ENCODE measurements at regions not wholly inside any gene's neighbourhood (a gene's known extent, or its start where the extent isn't known, plus 50 kb on each side); places are given as distances from the start of the nearest gene placed in this dataset.

GRCh38 chr21:34261841-34262468 lies 101.9 kb upstream of the KCNE2 start (continued):
- TF ChIP-seq STAT1 (IDR thresholded peaks at IDR 0.05; ENCODE audit: unreplicated experiment): no peak
- TF ChIP-seq REST (IDR thresholded peaks at IDR 0.05; ENCODE audit: unreplicated experiment): no peak
- TF ChIP-seq ZNF331 (CRISPR knock-in tag; IDR thresholded peaks at IDR 0.05; ENCODE audit: low read depth): no peak
- no peak for TF ChIP-seq JUNB (IDR thresholded peaks at IDR 0.05; ENCODE audit: unreplicated experiment)
- TF ChIP-seq EZH2 (IDR thresholded peaks at IDR 0.05; ENCODE audit: low read depth, unreplicated experiment): no peak

GRCh38 chr21:34262469-34262845 lies 101.3 kb upstream of the KCNE2 start:
- Histone ChIP-seq H3K4me3 (no peak overlapping the region), H3K36me3 (ENCODE audit: insufficient read depth) (no peaks in the 10 kb centered on the region), H3K79me2 (replicated peaks; ENCODE audit: insufficient read depth) (no peaks in the 10 kb centered on the region), H3K9me2 (ENCODE audit: insufficient read depth) (peaks cover 5% of the 10 kb centered on the region), H3F3A (replicated peaks; ENCODE audit: low read depth) (no peaks in the 10 kb centered on the region), H3K27ac (ENCODE audit: low read depth) (no peak overlapping the region), H3K4me2 (no peak overlapping the region), H4K20me1 (replicated peaks; ENCODE audit: insufficient read depth) (no peaks in the 10 kb centered on the region), H3K27me3 (ENCODE audit: insufficient read depth) (no peaks in the 10 kb centered on the region), H3K4me1 (ENCODE audit: insufficient read depth) (no peaks in the 10 kb centered on the region), H2AFZ (no peak overlapping the region)
- H3K36me3 Mint-ChIP-seq (ENCODE audit: low read depth): peaks cover 4% of the 10 kb centered on the region; the same call in 1 of the 3 replicates
- H3K9me3 Mint-ChIP-seq: no peaks in the 10 kb centered on the region; the same call in 1 of the 3 replicates
- H3K27ac Mint-ChIP-seq: no peak overlapping the region
- H3K4me1 Mint-ChIP-seq: no peaks in the 10 kb centered on the region; the same call in 2 of the 3 replicates
- DNase-seq (ENCODE audit: low spot score): no peak
- no peak overlapping the region for H3K4me3 Mint-ChIP-seq
- peaks cover 6% of the 10 kb centered on the region for H3K27me3 Mint-ChIP-seq (ENCODE audit: insufficient read depth, low read depth, poor library complexity)
- ATAC-seq: no peak
- TF ChIP-seq EZH2phosphoT487 (IDR thresholded peaks at IDR 0.05; ENCODE audit: unreplicated experiment) (no peak), POLR2AphosphoS5 (IDR thresholded peaks at IDR 0.05; ENCODE audit: low read depth) (no peak), CREB1 (CRISPR knock-in tag; IDR thresholded peaks at IDR 0.05; ENCODE audit: low read depth) (no peak), JUNB (IDR thresholded peaks at IDR 0.05; ENCODE audit: unreplicated experiment) (no peak), EZH2 (IDR thresholded peaks at IDR 0.05; ENCODE audit: low read depth, unreplicated experiment) (no peak), NANOG (IDR thresholded peaks at IDR 0.05; ENCODE audit: borderline replicate concordance) (no peak)

- no peak overlapping the region for H3K4me3 Mint-ChIP-seq
- Histone ChIP-seq H3K9me2 (ENCODE audit: insufficient read depth) (peaks cover 4% of the 10 kb centered on the region; the same call in 1 of the 2 replicates), H2AFZ (no peak overlapping the region), H4K20me1 (replicated peaks; ENCODE audit: insufficient read depth) (no peaks in the 10 kb centered on the region), H3K36me3 (ENCODE audit: insufficient read depth) (no peaks in the 10 kb centered on the region), H3K79me2 (replicated peaks; ENCODE audit: insufficient read depth) (no peaks in the 10 kb centered on the region), H3K4me3 (no peak overlapping the region), H3K4me2 (no peak overlapping the region), H3K27ac (ENCODE audit: low read depth) (no peak overlapping the region), H3K27me3 (ENCODE audit: insufficient read depth) (no peaks in the 10 kb centered on the region), H3K4me1 (ENCODE audit: insufficient read depth) (no peaks in the 10 kb centered on the region), H3F3A (replicated peaks; ENCODE audit: low read depth) (no peaks in the 10 kb centered on the region)
- H3K9me3 Mint-ChIP-seq: no peaks in the 10 kb centered on the region; the same call in 1 of the 3 replicates
- ATAC-seq: no peak
- no peaks in the 10 kb centered on the region; the same call in 2 of the 3 replicates for H3K4me1 Mint-ChIP-seq
- no peak for DNase-seq (ENCODE audit: low spot score)
- no peak overlapping the region for H3K27ac Mint-ChIP-seq
- H3K36me3 Mint-ChIP-seq (ENCODE audit: low read depth): peaks cover 4% of the 10 kb centered on the region; the same call in 1 of the 3 replicates
- H3K27me3 Mint-ChIP-seq (ENCODE audit: insufficient read depth, low read depth, poor library complexity): peaks cover 6% of the 10 kb centered on the region
- TF ChIP-seq POLR2AphosphoS5 (IDR thresholded peaks at IDR 0.05; ENCODE audit: low read depth) (no peak), ZNF114 (CRISPR knock-in tag; IDR thresholded peaks at IDR 0.05) (no peak), REST (IDR thresholded peaks at IDR 0.05; ENCODE audit: unreplicated experiment) (no peak), ETS1 (IDR thresholded peaks at IDR 0.05) (no peak), CREB1 (CRISPR knock-in tag; IDR thresholded peaks at IDR 0.05; ENCODE audit: low read depth) (no peak), EZH2 (IDR thresholded peaks at IDR 0.05; ENCODE audit: low read depth, unreplicated experiment) (no peak), JUNB (IDR thresholded peaks at IDR 0.05; ENCODE audit: unreplicated experiment) (no peak), NANOG (IDR thresholded peaks at IDR 0.05; ENCODE audit: borderline replicate concordance) (no peak)
Observed at GRCh38 chr21:34263629-34264028, 100.2 kb upstream of the KCNE2 start.

Data from GM23338 (cell line).